ENCODE measurements at regions not wholly inside any gene's neighbourhood (a gene's known extent, or its start where the extent isn't known, plus 50 kb on each side); places are given as distances from the start of the nearest gene placed in this dataset.

DNA sequence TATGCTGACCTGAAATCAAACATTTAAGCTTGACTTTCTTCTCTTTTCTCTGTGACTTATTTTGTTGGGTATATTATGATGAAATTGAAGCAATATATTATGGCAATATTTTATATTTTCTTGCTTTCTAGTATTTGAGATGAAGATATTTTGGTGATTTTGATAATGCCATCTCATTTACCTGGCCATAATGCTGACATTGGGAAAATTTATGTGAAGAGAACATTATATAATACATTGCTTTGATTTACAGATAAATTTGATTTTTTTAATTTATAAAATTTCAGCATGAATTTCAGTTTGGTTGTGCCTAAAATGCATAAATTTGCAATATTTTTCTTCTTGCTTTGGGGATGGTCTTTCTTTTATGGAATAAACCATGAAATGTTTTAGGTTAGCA lies 1413.7 kb upstream of the TMEFF2 start:
- in situ Hi-C loops (cut with MboI; ENCODE audit: low sequenced_read_pairs in 4 of 4) = no loop called here
- TF ChIP-seq, protein P1, sequence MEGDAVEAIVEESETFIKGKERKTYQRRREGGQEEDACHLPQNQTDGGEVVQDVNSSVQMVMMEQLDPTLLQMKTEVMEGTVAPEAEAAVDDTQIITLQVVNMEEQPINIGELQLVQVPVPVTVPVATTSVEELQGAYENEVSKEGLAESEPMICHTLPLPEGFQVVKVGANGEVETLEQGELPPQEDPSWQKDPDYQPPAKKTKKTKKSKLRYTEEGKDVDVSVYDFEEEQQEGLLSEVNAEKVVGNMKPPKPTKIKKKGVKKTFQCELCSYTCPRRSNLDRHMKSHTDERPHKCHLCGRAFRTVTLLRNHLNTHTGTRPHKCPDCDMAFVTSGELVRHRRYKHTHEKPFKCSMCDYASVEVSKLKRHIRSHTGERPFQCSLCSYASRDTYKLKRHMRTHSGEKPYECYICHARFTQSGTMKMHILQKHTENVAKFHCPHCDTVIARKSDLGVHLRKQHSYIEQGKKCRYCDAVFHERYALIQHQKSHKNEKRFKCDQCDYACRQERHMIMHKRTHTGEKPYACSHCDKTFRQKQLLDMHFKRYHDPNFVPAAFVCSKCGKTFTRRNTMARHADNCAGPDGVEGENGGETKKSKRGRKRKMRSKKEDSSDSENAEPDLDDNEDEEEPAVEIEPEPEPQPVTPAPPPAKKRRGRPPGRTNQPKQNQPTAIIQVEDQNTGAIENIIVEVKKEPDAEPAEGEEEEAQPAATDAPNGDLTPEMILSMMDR (IDR thresholded peaks at IDR 0.05 in 4 of 5, conservative IDR thresholded peaks at IDR 0.05 in 1 of 5) = no peak
- no peak for TF ChIP-seq POLR2A (IDR thresholded peaks at IDR 0.05)

GRCh38 chr2:193590831-193591230 lies 1396.1 kb upstream of the TMEFF2 start:
- H3K36me3 ChIP-seq = no peaks in the 10 kb centered on the region
- in situ Hi-C loops (cut with MboI; ENCODE audit: low sequenced_read_pairs in 4 of 4) = no loop called here
- no peaks in the 10 kb centered on the region for H3K9me3 ChIP-seq
- intact Hi-C loops (cut with DNase I; ENCODE audit: low total_unique reads) = no loop called here
- ATAC-seq = no peak
- no peak for TF ChIP-seq POLR2A (IDR thresholded peaks at IDR 0.05)
- TF ChIP-seq, protein P1 (IDR thresholded peaks at IDR 0.05 in 4 of 5, conservative IDR thresholded peaks at IDR 0.05 in 1 of 5) = no peak
- no peak overlapping the region for H3K27ac ChIP-seq
- no peak for DNase-seq
- H3K4me3 ChIP-seq = no peak overlapping the region
- no peaks in the 10 kb centered on the region for H3K27me3 ChIP-seq
- no peaks in the 10 kb centered on the region for H3K4me1 ChIP-seq

More for the DNA sequence above, 1413.7 kb upstream of the TMEFF2 start:
- intact Hi-C loops (cut with DNase I; ENCODE audit: low total_unique reads) = no loop called here
- H3K9me3 ChIP-seq = no peaks in the 10 kb centered on the region
- no peak overlapping the region for H3K4me3 ChIP-seq
- ATAC-seq = no peak
- no peak for DNase-seq
- no peaks in the 10 kb centered on the region for H3K4me1 ChIP-seq
- H3K27ac ChIP-seq = no peak overlapping the region
- no peaks in the 10 kb centered on the region for H3K36me3 ChIP-seq
- no peaks in the 10 kb centered on the region for H3K27me3 ChIP-seq

- Histone ChIP-seq H3K4me1 (no peaks in the 10 kb centered on the region), H3K9me3 (no peaks in the 10 kb centered on the region), H3K27ac (no peak overlapping the region), H3K36me3 (no peaks in the 10 kb centered on the region), H3K27me3 (no peaks in the 10 kb centered on the region), H3K4me3 (no peak overlapping the region)
- ATAC-seq = no peak
- DNase-seq = no peak
- in situ Hi-C loops (cut with MboI; ENCODE audit: low sequenced_read_pairs in 4 of 4) (no loop called here), intact Hi-C loops (cut with DNase I; ENCODE audit: low total_unique reads) (no loop called here)
- TF ChIP-seq, protein P1 (IDR thresholded peaks at IDR 0.05 in 4 of 5, conservative IDR thresholded peaks at IDR 0.05 in 1 of 5) = no peak
- no peak for TF ChIP-seq POLR2A (IDR thresholded peaks at IDR 0.05)
Measured at GRCh38 chr2:193584522-193584938, 1389.8 kb upstream of the TMEFF2 start.

- Histone ChIP-seq H3K27me3 (no peaks in the 10 kb centered on the region), H3K9me3 (no peaks in the 10 kb centered on the region), H3K4me3 (no peak overlapping the region), H3K4me1 (no peaks in the 10 kb centered on the region), H3K36me3 (no peaks in the 10 kb centered on the region), H3K27ac (no peak overlapping the region)
- no peak for ATAC-seq
- in situ Hi-C loops (cut with MboI; ENCODE audit: low sequenced_read_pairs in 4 of 4) = no loop called here
- DNase-seq = no peak
- intact Hi-C loops (cut with DNase I; ENCODE audit: low total_unique reads) = no loop called here
- TF ChIP-seq, protein P1 (IDR thresholded peaks at IDR 0.05 in 4 of 5, conservative IDR thresholded peaks at IDR 0.05 in 1 of 5) = no peak
- TF ChIP-seq POLR2A (IDR thresholded peaks at IDR 0.05) = no peak
Measured at GRCh38 chr2:193583638-193584400, 1389.1 kb upstream of the TMEFF2 start.

- no peak overlapping the region for H3K4me3 ChIP-seq
- intact Hi-C loops (cut with DNase I; ENCODE audit: low total_unique reads) (no loop called here), in situ Hi-C loops (cut with MboI; ENCODE audit: low sequenced_read_pairs in 4 of 4) (no loop called here)
- H3K27ac ChIP-seq = no peak overlapping the region
- no peaks in the 10 kb centered on the region for H3K4me1 ChIP-seq
- DNase-seq = no peak
- no peaks in the 10 kb centered on the region for H3K9me3 ChIP-seq
- TF ChIP-seq POLR2A (IDR thresholded peaks at IDR 0.05) = no peak
- TF ChIP-seq, protein P1 (IDR thresholded peaks at IDR 0.05 in 4 of 5, conservative IDR thresholded peaks at IDR 0.05 in 1 of 5) = no peak
- H3K36me3 ChIP-seq = no peaks in the 10 kb centered on the region
- H3K27me3 ChIP-seq = no peaks in the 10 kb centered on the region
- ATAC-seq = no peak
Measured at GRCh38 chr2:193581807-193582206, 1387.1 kb upstream of the TMEFF2 start.
